ENCODE measurements at regions not wholly inside any gene's neighbourhood (a gene's known extent, or its start where the extent isn't known, plus 50 kb on each side); places are given as distances from the start of the nearest gene placed in this dataset.

- DNase-seq: no peak
Measured at GRCh38 chr9:73566627-73567026, 415.0 kb downstream of the ANXA1 start.

- DNase-seq: no peak
Measured at GRCh38 chr9:73573235-73573634, 421.6 kb downstream of the ANXA1 start.

GRCh38 chr9:73575101-73576060 lies 423.7 kb downstream of the ANXA1 start:
- DNase-seq: no peak

- DNase-seq: no peak
Measured at GRCh38 chr9:73577848-73578247, 426.2 kb downstream of the ANXA1 start.

GRCh38 chr9:73579823-73580222 lies 428.2 kb downstream of the ANXA1 start:
- DNase-seq: no peak

GRCh38 chr9:73583576-73583975 lies 431.9 kb downstream of the ANXA1 start:
- DNase-seq: no peak

GRCh38 chr9:73595036-73595545 lies 443.4 kb downstream of the ANXA1 start:
- DNase-seq: no peak

- DNase-seq: no peak
Measured at GRCh38 chr9:73596321-73596720, 444.7 kb downstream of the ANXA1 start.

- DNase-seq: no peak
Measured at GRCh38 chr9:73597039-73597438, 445.4 kb downstream of the ANXA1 start.

- no peak for DNase-seq
Measured at GRCh38 chr9:73597771-73598170, 446.1 kb downstream of the ANXA1 start.

- DNase-seq: no peak
Measured at GRCh38 chr9:73609381-73609780, 457.7 kb downstream of the ANXA1 start.

- no peak for DNase-seq
Measured at GRCh38 chr9:73611032-73611431, 459.4 kb downstream of the ANXA1 start.

GRCh38 chr9:73613092-73613701 lies 461.5 kb downstream of the ANXA1 start:
- no peak for DNase-seq

GRCh38 chr9:73615557-73615956 lies 463.9 kb downstream of the ANXA1 start:
- no peak for DNase-seq

GRCh38 chr9:73617586-73617985 lies 465.9 kb downstream of the ANXA1 start:
- no peak for DNase-seq

GRCh38 chr9:73640971-73641370 lies 489.3 kb downstream of the ANXA1 start:
- no peak for DNase-seq

GRCh38 chr9:73643379-73644013 lies 491.8 kb downstream of the ANXA1 start:
- no peak for DNase-seq

- DNase-seq: no peak
Measured at GRCh38 chr9:73647560-73647959, 495.9 kb downstream of the ANXA1 start.

- no peak for DNase-seq
Measured at GRCh38 chr9:73649552-73649951, 497.9 kb downstream of the ANXA1 start.

- DNase-seq: no peak
Measured at GRCh38 chr9:73655363-73655762, 503.7 kb downstream of the ANXA1 start.

- DNase-seq: no peak
Measured at GRCh38 chr9:73655831-73656230, 504.2 kb downstream of the ANXA1 start.

GRCh38 chr9:73665253-73665652 lies 513.6 kb downstream of the ANXA1 start:
- no peak for DNase-seq

- DNase-seq: no peak
Measured at GRCh38 chr9:73667749-73668148, 516.1 kb downstream of the ANXA1 start.

GRCh38 chr9:73680831-73681230 lies 529.2 kb downstream of the ANXA1 start:
- no peak for DNase-seq

All from CD4-positive, alpha-beta T cell treated with Interleukin-21 for 1 hour (primary cell).